Smooth muscle cell (in vitro differentiated cells): ENCODE measurements at regions not wholly inside any gene's neighbourhood (a gene's known extent, or its start where the extent isn't known, plus 50 kb on each side); places are given as distances from the start of the nearest gene placed in this dataset.

Source experiments
- DNase-seq: peaks from one replicate; lab custom pipeline; 2025; ENCODE audit not compliant: unreplicated experiment; lab: John Stamatoyannopoulos, UW
- H2AFZ ChIP-seq: fragments of 200-600 bp; sonication (generic); 2 replicates; pipeline ENCODE4 v1.6.0; 2016; ENCODE audit warnings: antibody characterized with exemption, low read depth, mild to moderate bottlenecking
- H3F3A ChIP-seq: fragments of 200-600 bp; sonication (generic); 2 replicates; pipeline ENCODE4 v1.6.0; 2017; ENCODE audit warnings: antibody characterized with exemption, low read depth
- H3K27ac ChIP-seq: fragments of 200-600 bp; sonication (generic); 2 replicates; pipeline ENCODE4 v1.5.1; 2016; ENCODE audit warnings: low read depth, mild to moderate bottlenecking
- H3K27me3 ChIP-seq: fragments of 200-600 bp; sonication (generic); 2 replicates; pipeline ENCODE4 v1.6.1; 2016; ENCODE audit warnings: low read depth, mild to moderate bottlenecking
- H3K36me3 ChIP-seq: fragments of 200-600 bp; sonication (generic); 2 replicates; pipeline ENCODE4 v1.5.1; 2016; ENCODE audit warnings: low read depth
- H3K4me1 ChIP-seq: fragments of 200-600 bp; sonication (generic); 2 replicates; pipeline ENCODE4 v1.5.1; 2016; ENCODE audit warnings: low read depth
- H3K4me2 ChIP-seq: fragments of 200-600 bp; sonication (generic); 2 replicates; pipeline ENCODE4 v1.6.0; 2016; ENCODE audit warnings: mild to moderate bottlenecking
- H3K4me3 ChIP-seq: fragments of 200-600 bp; sonication (generic); 2 replicates; pipeline ENCODE4 v1.5.1; 2016; ENCODE audit warnings: mild to moderate bottlenecking
- H3K79me2 ChIP-seq: fragments of 200-600 bp; sonication (generic); 2 replicates; pipeline ENCODE4 v1.6.0; 2016; ENCODE audit warnings: low read depth, mild to moderate bottlenecking
- H3K9ac ChIP-seq: fragments of 200-600 bp; sonication (generic); 2 replicates; pipeline ENCODE4 v1.6.0; 2016; ENCODE audit warnings: low read depth
- H3K9me3 ChIP-seq: fragments of 200-600 bp; sonication (generic); replicated peaks from 2 replicates; pipeline ENCODE4 v1.5.1; 2016; ENCODE audit warnings: low read depth
- H4K20me1 ChIP-seq: fragments of 200-600 bp; sonication (generic); 2 replicates; pipeline ENCODE4 v1.6.0; 2016; ENCODE audit warnings: low read depth
- WGBS: methylation state at CpG from one replicate; pipeline ENCODE4 v1.1.7; 2016; ENCODE audit warnings: low lambda C conversion rate; 5-methylcytosine and 5-hydroxymethylcytosine counted together
- TF ChIP-seq, protein P1 (sequence below): fragments of 200-600 bp; sonication (generic); IDR thresholded peaks from 2 replicates; pipeline ENCODE4 v1.5.1; 2017; ENCODE audit warnings: borderline replicate concordance, mild to moderate bottlenecking, antibody characterized with exemption; ENCODE audit not compliant: insufficient read depth, poor library complexity, severe bottlenecking

DNA sequence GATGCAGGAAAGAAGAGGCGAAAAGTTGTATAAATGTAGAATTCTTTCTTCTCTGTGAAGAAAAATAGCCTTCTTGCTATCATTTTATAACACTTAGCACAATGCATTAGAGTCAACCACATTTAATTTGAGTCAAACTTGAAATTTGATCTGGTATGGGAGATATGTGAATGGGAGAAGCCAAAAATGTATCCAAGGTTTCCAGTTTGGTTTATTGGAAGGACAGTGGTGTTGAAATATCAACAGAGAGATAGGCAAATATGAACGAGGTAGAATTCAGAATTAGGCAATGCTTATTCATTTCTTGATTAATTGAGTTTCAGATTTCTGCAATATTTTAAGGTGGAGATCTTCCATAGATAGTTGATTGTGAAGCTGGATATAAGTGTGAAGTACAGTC, 991.9 kb upstream of the CHAC2 start:
- no peak overlapping the region for H3K9ac ChIP-seq
- H4K20me1 ChIP-seq: no peaks in the 10 kb centered on the region
- no peaks in the 10 kb centered on the region for H3K36me3 ChIP-seq
- no peak overlapping the region for H3K4me3 ChIP-seq
- no peaks in the 10 kb centered on the region for H3K9me3 ChIP-seq
- H3K79me2 ChIP-seq: no peaks in the 10 kb centered on the region
- no peak overlapping the region for H3K27ac ChIP-seq
- WGBS: 86% methylated on average over 2 of the region's 2 CpGs
- no peak overlapping the region for H2AFZ ChIP-seq
- TF ChIP-seq, protein P1, sequence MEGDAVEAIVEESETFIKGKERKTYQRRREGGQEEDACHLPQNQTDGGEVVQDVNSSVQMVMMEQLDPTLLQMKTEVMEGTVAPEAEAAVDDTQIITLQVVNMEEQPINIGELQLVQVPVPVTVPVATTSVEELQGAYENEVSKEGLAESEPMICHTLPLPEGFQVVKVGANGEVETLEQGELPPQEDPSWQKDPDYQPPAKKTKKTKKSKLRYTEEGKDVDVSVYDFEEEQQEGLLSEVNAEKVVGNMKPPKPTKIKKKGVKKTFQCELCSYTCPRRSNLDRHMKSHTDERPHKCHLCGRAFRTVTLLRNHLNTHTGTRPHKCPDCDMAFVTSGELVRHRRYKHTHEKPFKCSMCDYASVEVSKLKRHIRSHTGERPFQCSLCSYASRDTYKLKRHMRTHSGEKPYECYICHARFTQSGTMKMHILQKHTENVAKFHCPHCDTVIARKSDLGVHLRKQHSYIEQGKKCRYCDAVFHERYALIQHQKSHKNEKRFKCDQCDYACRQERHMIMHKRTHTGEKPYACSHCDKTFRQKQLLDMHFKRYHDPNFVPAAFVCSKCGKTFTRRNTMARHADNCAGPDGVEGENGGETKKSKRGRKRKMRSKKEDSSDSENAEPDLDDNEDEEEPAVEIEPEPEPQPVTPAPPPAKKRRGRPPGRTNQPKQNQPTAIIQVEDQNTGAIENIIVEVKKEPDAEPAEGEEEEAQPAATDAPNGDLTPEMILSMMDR: no peak
- no peak for DNase-seq
- H3F3A ChIP-seq: no peaks in the 10 kb centered on the region
- H3K27me3 ChIP-seq: no peaks in the 10 kb centered on the region
- no peak overlapping the region for H3K4me2 ChIP-seq
- H3K4me1 ChIP-seq: no peaks in the 10 kb centered on the region

DNA sequence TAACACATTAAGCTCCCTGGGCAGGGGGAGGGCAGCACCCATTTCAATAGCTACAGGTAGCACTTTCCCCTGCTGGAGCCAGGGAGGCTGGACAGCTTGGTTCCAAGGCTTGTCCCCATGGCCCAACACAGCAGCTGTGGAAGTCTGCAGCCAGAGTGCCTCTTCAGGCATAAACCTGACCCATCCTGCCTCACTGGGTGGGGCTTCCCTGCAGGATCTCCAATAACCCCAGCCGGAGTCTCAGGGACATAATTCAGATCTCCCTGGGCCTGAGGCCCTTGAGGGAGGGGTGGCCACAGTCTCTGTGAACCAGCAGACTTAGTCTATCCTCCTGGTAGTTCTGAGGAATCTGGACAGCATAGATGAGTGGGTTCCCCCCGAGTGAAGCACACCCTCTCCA, 1001.9 kb upstream of the CHAC2 start:
- no peak overlapping the region for H3K4me3 ChIP-seq
- H3K36me3 ChIP-seq: no peaks in the 10 kb centered on the region
- H3K79me2 ChIP-seq: no peaks in the 10 kb centered on the region
- TF ChIP-seq, protein P1: no peak
- no peak overlapping the region for H3K4me2 ChIP-seq
- peaks cover 5% of the 10 kb centered on the region for H3K9me3 ChIP-seq
- no peak overlapping the region for H2AFZ ChIP-seq
- no peak for DNase-seq
- H3K27ac ChIP-seq: no peak overlapping the region
- no peaks in the 10 kb centered on the region for H3K27me3 ChIP-seq
- H3F3A ChIP-seq: no peaks in the 10 kb centered on the region
- H4K20me1 ChIP-seq: no peaks in the 10 kb centered on the region
- H3K4me1 ChIP-seq: no peaks in the 10 kb centered on the region
- 94% methylated on average over 2 of the region's 2 CpGs for WGBS
- H3K9ac ChIP-seq: no peak overlapping the region

DNA sequence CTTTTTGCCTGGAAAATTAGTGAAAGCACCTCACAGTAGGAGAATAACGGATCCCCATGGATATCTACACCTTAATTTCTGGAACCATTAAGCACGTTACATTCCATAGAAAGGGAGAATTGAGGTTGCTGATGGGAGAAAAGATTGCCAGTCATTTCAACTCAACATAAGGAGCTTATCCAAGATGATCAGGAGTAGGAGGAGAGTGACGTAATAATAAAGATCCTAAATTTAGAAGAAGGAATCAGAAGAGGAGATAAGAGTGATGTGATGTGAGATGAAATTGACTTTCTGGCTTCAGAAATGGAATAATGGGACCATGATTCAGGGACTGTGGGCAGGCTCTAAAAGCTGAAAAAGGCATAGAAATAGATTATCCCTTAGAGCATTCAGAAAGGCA, 1017.8 kb upstream of the CHAC2 start:
- Histone ChIP-seq H3K79me2 (no peaks in the 10 kb centered on the region), H3K27me3 (no peaks in the 10 kb centered on the region), H3K9me3 (no peaks in the 10 kb centered on the region), H3K4me3 (no peak overlapping the region), H3K4me2 (no peak overlapping the region), H2AFZ (no peak overlapping the region), H3F3A (no peaks in the 10 kb centered on the region), H3K27ac (no peak overlapping the region), H3K9ac (no peak overlapping the region), H4K20me1 (no peaks in the 10 kb centered on the region), H3K4me1 (no peaks in the 10 kb centered on the region), H3K36me3 (no peaks in the 10 kb centered on the region)
- TF ChIP-seq, protein P1: no peak
- no peak for DNase-seq
- WGBS: 91% methylated on average over 3 of the region's 3 CpGs

DNA sequence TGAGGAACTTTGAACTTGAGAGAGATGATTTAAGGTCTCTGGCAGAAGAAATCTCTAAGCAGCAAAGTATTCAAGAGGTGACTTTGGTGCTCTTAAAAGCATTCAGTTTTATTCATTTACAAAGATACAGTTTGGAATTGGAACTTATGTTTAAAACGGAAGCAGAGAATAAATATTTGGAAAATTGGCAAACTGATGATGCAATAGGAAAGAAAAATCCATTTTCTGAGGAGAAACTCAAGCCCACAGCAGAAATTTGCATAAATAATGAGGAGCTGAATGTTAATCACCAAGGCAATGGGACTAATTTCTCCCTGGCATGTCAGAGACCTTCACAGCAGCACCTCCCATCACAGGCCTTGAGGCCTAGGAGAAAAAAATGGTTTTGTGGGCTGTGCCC, 1022.5 kb upstream of the CHAC2 start:
- Histone ChIP-seq H3K4me1 (no peaks in the 10 kb centered on the region), H2AFZ (no peak overlapping the region), H3K36me3 (no peaks in the 10 kb centered on the region), H3K27ac (no peak overlapping the region), H3K4me3 (no peak overlapping the region), H3F3A (no peaks in the 10 kb centered on the region), H3K27me3 (no peaks in the 10 kb centered on the region), H3K9ac (no peak overlapping the region), H3K79me2 (no peaks in the 10 kb centered on the region), H3K9me3 (no peaks in the 10 kb centered on the region), H4K20me1 (no peaks in the 10 kb centered on the region), H3K4me2 (no peak overlapping the region)
- WGBS: 85% methylated on average over 1 of the region's 1 CpG
- no peak for DNase-seq
- TF ChIP-seq, protein P1: no peak
